Common myeloid progenitor, CD34-positive (primary cell): ENCODE measurements at regions not wholly inside any gene's neighbourhood (a gene's known extent, or its start where the extent isn't known, plus 50 kb on each side); places are given as distances from the start of the nearest gene placed in this dataset.

ENCODE experiments used
- CTCF ChIA-PET: fragments of 350-600 bp; sonication (Branson Sonifier 250); formaldehyde crosslinking; loops from one replicate; lab custom pipeline; 2021; ENCODE audit warnings: antibody characterized with exemption; lab: Charles Lee
- POLR2A ChIA-PET: fragments of 350-600 bp; sonication (Branson Sonifier 250); formaldehyde crosslinking; loops from one replicate; lab custom pipeline; 2021; ENCODE audit warnings: antibody characterized with exemption; lab: Charles Lee
- DNase-seq, 3 donors: peaks; one replicate each; pipeline versions ENCODE4 v3.0.0 to v3.0.0-alpha.2; 2013
- H3K27ac ChIP-seq, 2 experiments: 1 replicate in 1 of 2; 2 replicates in 1 of 2; pipeline ENCODE4 v1.7.0; 2013; ENCODE audit warnings: inconsistent platforms in 2 of 2, low read length in 2 of 2, mild to moderate bottlenecking in 2 of 2, low read depth in 1 of 2, moderate library complexity in 1 of 2; ENCODE audit not compliant: severe bottlenecking in 2 of 2, insufficient read depth in 1 of 2, poor library complexity in 1 of 2
- H3K27me3 ChIP-seq, 5 experiments: replicated peaks in 2 of 5; 1 replicate in 3 of 5; 2 replicates in 2 of 5; pipeline versions ENCODE4 v1.6.1 to v1.7.0; 2013; ENCODE audit warnings: low read length in 4 of 5, mild to moderate bottlenecking in 2 of 5, moderate library complexity in 2 of 5, inconsistent platforms in 1 of 5; ENCODE audit not compliant: insufficient read depth in 5 of 5, control insufficient read depth in 4 of 5
- H3K36me3 ChIP-seq, 4 experiments: 1 replicate in 2 of 4; 2 replicates in 2 of 4; pipeline versions ENCODE4 v1.6.1 to v1.7.0; 2013; ENCODE audit warnings: low read length in 3 of 4, control low read depth in 1 of 4, mild to moderate bottlenecking in 1 of 4; ENCODE audit not compliant: control insufficient read depth in 4 of 4, insufficient read depth in 4 of 4
- H3K4me1 ChIP-seq, 4 experiments: 1 replicate in 3 of 4; 2 replicates in 1 of 4; pipeline versions ENCODE4 v1.6.1 to v1.7.1; 2013; ENCODE audit warnings: low read length in 3 of 4, mild to moderate bottlenecking in 3 of 4, control low read depth in 1 of 4, inconsistent platforms in 1 of 4, moderate library complexity in 1 of 4; ENCODE audit not compliant: control insufficient read depth in 4 of 4, insufficient read depth in 4 of 4; ENCODE audit errors: control extremely low read depth in 1 of 4
- H3K4me3 ChIP-seq, 7 experiments: 1 replicate in 4 of 7; 2 replicates in 3 of 7; pipeline versions ENCODE4 v1.5.1 to v1.7.0; 2013; ENCODE audit warnings: mild to moderate bottlenecking in 7 of 7, low read length in 6 of 7, moderate library complexity in 6 of 7, inconsistent platforms in 2 of 7, low read depth in 2 of 7, control low read depth in 1 of 7; ENCODE audit not compliant: insufficient read depth in 4 of 7, control insufficient read depth in 1 of 7; ENCODE audit errors: extremely low read depth in 1 of 7
- H3K9me3 ChIP-seq, 5 experiments: 1 replicate in 4 of 5; 2 replicates in 1 of 5; pipeline versions ENCODE4 v1.6.1 to v1.7.1; 2013; ENCODE audit warnings: low read length in 4 of 5, mild to moderate bottlenecking in 2 of 5, inconsistent platforms in 1 of 5, low read depth in 1 of 5, moderate library complexity in 1 of 5; ENCODE audit not compliant: control insufficient read depth in 4 of 5, insufficient read depth in 2 of 5; ENCODE audit errors: control extremely low read depth in 1 of 5
- WGBS: methylation state at CpG from one replicate; pipeline ENCODE4 v1.1.5; 2013; ENCODE audit not compliant: insufficient coverage; 5-methylcytosine and 5-hydroxymethylcytosine counted together

DNA sequence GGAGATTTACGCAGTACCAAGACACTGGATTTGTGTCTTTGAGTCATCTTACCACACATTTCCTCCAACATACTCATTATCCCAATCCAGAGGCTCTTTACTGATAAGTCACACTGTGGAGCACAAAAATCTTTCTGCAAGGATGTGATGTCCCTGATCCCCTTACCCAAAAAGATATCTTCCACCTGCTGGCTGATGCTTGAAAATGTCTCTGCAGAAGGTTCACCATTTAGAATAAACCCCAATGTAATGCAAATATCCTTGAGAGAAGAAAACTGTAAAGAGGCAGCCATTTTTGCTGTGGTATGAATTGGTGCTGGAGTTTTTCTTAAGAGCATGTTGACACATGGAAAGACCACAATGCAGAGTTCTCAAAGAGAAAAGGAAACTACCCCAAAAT, 65.7 kb upstream of the RORB start:
- Histone ChIP-seq H3K9me3 (no peaks in the 10 kb centered on the region), H3K4me1 (no peaks in the 10 kb centered on the region), H3K36me3 (no peaks in the 10 kb centered on the region), H3K27me3 (peaks cover 0 to 3% (median 0%) of the 10 kb centered on the region in 5 experiments), H3K4me3 (no peak overlapping the region), H3K27ac (no peak overlapping the region)
- ChIA-PET POLR2A (no interaction called here), CTCF (no interaction called here)
- no peak for DNase-seq
- WGBS = no CpG with 5 or more reads among the region's 1 CpG

DNA sequence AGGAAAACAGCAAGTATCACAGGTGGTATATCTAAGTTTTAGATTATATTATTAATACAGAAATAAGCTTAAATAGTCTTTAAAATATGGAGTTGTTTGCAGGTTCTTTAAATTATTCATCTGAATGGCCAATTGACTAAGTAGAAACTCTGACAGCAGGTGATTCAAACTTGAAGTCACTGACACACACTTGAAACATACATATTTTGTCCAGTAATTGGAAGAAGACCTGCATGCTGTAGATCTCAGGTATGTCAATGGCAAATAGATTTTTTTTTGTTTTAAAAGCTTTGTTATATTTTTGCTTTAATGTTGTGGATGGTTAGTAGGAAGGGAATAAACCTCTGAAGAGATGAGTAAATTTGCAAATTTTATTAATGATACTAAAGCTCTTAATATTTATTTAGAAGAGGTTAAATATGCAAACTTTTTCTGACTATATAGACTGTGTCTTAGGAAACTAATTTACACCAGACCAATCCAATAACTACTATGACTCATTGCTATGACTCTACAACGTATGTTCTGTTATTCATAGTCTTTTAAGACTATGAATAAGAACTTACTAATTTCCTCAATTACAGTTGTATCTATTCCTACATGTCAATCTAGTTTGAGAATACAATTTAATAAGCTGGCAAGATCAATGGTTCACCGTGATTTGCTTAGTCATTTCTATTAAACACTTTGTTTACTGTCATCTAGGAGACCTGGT, 53.9 kb upstream of the RORB start:
- Histone ChIP-seq H3K27me3 (peaks cover 0 to 3% (median 0%) of the 10 kb centered on the region in 5 experiments), H3K27ac (no peak overlapping the region), H3K4me3 (no peak overlapping the region), H3K4me1 (no peaks in the 10 kb centered on the region), H3K9me3 (no peaks in the 10 kb centered on the region), H3K36me3 (no peaks in the 10 kb centered on the region)
- DNase-seq = no peak
- ChIA-PET POLR2A (no interaction called here), CTCF (interaction anchor here (1.6 kb wide), 1 partner anchor 1242 kb away, joined by 3 read pairs; no protein-coding TSS in a partner anchor)
- whole genome bisulfite sequencing = no CpG with 5 or more reads among the region's 2 CpGs

DNA sequence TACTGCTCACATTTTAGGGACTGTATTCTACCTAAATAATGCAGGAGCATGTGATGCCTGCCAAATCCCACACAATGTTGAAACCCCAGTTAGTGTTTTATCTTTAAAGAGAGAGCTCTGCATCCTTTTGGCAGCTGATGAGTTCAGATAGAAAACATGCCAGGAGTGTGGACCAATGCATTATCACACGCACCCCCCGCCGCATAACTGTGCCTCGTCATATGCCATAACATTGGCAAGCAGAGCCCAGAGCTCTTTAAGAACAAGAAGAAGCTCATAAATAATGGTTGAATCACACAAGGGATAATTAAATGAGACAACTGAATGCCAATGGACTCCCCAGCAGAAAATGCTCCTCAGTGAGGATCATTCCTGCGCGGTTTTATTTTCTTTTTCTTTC, 52.8 kb upstream of the RORB start:
- WGBS = 94% methylated on average over 4 of the region's 6 CpGs
- no peak for DNase-seq
- POLR2A ChIA-PET = no interaction called here
- Histone ChIP-seq H3K9me3 (no peaks in the 10 kb centered on the region), H3K4me3 (no peak overlapping the region), H3K27ac (no peak overlapping the region), H3K4me1 (no peaks in the 10 kb centered on the region), H3K27me3 (peaks cover 0 to 3% (median 0%) of the 10 kb centered on the region in 5 experiments), H3K36me3 (no peaks in the 10 kb centered on the region)
- CTCF ChIA-PET = interaction anchor here (1.3 to 1.6 kb wide), 2 partner anchors 23 to 1243 kb away, joined by 3 read pairs; no protein-coding TSS in a partner anchor
